Mammary epithelial cell (primary cell): ENCODE measurements at regions not wholly inside any gene's neighbourhood (a gene's known extent, or its start where the extent isn't known, plus 50 kb on each side); places are given as distances from the start of the nearest gene placed in this dataset.

Experiments used
- CTCF ChIP-seq, 2 donors: IDR thresholded peaks in 1 of 2; conservative IDR thresholded peaks in 1 of 2; 2 replicates each; pipeline ENCODE4 v1.5.1; 2011 to 2012; ENCODE audit warnings: inconsistent platforms in 2 of 2, low read length in 2 of 2, mild to moderate bottlenecking in 2 of 2, control low read depth in 1 of 2, low read depth in 1 of 2; ENCODE audit not compliant: insufficient read depth in 1 of 2; ENCODE audit errors: extremely low read depth in 1 of 2
- EZH2 ChIP-seq: IDR thresholded peaks from 2 replicates; pipeline ENCODE4 v1.6.1; 2012; ENCODE audit warnings: low read length, inconsistent platforms, borderline replicate concordance

DNA sequence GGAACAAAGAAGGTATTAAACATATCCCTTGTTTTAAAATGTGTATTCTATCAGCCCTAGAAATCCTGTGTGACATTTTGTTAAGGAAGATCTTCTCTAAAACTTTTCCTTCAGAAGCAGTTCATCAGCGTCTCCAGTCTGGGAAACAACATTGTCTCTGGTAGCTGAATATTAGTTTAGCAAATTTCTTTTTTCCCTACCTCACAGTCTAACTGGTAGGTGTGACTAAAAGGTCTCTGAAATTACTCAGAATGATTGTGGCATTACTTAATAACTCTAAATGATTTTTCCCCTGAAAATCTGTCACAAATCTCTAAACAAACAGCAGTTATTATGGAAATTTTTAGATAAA lies 1044.8 kb downstream of the FLRT2 start:
- no peak for TF ChIP-seq EZH2
- TF ChIP-seq CTCF (conservative IDR thresholded peaks at IDR 0.05 in 1 of 2, IDR thresholded peaks at IDR 0.05 in 1 of 2; ENCODE audit: extremely low read depth in 1 of 2, insufficient read depth in 1 of 2, low read depth in 1 of 2, low read length in 2 of 2) = no peak
